HT-29 (cell line): ENCODE measurements at regions not wholly inside any gene's neighbourhood (a gene's known extent, or its start where the extent isn't known, plus 50 kb on each side); places are given as distances from the start of the nearest gene placed in this dataset.

Source experiments
- DNase-seq: peaks from one replicate; pipeline ENCODE4 v3.0.0-alpha.2; 2015; ENCODE audit warnings: low spot score

DNA sequence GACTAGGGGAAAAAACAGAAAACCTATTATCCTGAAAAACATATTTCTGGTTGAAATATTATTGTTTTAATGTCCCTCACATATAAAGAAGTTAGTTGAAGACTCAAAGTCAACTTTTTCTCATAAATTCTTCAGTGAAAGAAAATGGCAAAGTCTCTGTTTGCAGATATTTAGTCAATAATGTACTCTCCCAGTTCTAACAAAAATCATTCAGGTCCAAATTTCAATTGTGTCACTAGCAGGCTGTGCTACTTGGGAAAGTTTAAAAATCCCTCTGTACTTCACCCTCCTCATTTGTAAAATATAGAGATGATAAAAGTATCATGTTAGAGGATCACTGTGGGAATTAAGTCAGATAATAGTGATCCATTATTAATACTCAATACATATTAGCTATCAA is 496.5 kb downstream of the FSCB start:
- DNase-seq: no peak

DNA sequence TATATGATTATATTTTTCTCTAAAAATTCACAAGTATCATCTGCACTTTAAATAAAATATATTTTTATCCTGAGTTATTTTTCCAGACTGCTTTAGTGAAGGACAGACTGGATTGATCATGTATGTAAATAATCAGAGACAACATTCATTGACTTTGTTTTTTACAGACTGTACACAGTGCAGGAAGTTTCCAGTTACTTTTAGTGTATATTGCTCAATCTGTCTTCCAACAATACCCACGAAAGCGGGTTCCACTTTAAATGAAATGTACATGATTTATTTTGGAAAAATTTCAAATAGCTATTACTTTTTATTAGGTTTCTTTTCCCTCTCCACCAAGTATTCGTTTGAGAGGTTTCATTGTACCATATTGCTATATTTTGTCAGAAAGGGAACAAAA is 497.0 kb downstream of the FSCB start:
- no peak for DNase-seq

DNA sequence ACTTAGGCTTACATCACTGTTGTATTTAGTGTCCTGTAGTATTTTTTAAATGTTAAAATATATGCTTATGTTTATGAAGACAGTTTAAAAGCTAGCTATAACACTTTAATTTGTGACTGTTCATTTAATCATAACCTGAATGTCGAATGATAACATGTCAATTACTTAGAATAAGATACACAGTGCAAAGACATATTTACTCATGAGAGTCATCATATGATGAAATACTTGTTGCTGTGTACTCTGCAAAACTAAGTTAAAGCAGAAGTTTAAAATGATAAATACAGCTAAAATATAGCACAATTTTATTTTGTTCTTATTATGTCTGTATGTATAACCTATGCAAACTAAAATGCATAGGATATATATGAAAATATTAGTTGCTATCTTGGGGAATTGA is 497.4 kb downstream of the FSCB start:
- DNase-seq: no peak

DNA sequence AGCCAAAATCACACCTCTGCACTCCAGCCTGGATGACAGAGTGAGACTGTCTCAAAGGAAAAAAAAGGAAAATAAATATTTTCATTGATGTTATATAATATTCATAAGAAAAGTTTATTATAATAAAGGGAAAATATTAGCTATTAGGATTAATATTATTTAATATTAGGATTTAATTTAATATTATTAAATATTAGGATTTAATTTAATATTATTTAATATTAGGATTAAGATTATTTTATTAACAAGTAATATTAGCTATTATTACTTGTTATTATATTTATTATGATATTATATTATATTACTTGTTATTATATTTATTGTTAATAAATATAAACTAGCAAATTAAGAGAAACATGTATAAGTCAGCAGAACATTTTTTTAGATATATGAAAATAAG is 518.1 kb downstream of the FSCB start:
- DNase-seq: no peak

DNA sequence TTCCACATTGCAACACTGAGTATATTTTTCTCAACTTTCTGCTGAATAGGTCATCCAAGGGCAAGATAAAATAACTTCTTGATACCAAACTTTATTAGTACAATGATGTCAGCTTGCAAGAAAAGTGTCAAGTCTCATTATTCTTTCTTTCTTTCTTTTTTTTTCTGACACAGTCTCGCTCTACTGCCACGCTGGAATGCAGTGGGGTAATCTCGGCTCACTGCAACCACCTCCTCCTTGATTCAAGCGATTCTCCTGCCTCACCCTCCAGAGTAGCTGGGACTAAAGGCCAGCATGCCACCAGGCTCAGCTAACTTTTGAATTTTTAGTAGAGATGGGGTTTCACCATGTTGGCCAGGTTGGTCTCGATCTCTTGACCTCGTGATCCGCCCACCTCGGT is 523.4 kb downstream of the FSCB start:
- no peak for DNase-seq

DNA sequence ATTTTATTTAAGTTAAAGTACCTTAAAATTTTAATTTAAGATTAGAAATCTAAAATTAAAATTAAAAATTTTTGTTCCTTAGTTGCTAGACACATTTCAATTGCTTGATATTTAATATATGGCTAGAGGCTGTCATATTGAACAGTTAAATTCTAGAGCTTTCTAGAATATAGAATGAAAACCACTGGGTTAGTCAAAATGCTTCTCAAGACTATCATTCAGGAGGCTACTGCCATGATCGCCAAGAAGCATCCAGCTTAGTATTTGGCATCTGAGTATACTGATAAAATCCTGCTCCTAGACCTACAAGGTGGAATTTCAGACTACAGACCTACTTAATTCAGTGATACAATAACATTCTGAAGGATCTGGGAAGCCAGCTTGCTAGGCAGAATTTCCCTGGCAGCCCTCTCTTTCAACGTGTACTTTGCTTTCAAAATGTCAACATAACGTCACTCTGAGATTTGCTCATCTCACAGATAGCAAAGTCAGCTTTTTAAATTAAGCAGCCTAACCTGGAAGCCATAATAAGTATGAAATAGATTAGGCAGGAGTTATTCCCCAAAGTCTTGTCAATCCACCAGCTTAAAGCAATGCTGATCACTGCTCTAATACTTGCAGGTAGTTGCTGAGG is 525.8 kb downstream of the FSCB start:
- DNase-seq: no peak

DNA sequence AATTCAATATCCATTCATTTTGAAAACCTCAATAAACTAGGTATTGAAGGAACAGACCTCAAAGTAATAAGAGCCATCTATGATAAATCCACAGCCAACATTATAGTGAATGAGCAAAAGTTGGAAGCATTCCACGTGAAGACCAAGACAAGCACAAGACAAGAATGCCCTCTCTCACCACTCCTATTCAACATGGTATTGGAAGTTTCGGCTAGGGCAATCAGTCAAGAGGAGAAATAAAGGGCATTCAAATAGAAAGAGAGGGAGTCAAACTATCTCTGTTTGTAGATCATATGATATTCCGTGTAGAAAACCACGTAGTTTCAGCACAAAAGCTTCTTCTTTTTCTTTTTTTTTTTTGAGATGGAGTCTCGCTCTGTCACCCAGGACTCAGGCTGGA is 550.3 kb downstream of the FSCB start:
- no peak for DNase-seq

DNA sequence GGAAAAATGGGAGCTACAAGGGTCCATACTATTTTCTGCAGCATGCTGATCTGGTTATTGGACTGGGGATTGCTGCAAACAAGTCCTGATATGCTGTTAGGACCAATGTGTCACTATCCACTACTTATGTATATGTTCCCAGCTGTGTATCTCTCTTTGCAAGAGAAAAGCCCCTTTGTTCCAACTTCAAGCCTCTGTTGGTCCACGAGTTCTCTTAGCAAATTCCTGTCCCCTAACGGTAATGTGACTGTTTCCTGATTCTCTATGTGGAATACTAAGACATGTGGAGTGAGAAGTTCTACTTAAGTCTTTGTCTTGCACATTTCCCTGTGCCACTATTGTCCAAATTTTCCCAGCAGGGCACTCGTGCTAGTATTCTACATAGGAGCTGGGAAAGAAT is 557.7 kb downstream of the FSCB start:
- DNase-seq: no peak

DNA sequence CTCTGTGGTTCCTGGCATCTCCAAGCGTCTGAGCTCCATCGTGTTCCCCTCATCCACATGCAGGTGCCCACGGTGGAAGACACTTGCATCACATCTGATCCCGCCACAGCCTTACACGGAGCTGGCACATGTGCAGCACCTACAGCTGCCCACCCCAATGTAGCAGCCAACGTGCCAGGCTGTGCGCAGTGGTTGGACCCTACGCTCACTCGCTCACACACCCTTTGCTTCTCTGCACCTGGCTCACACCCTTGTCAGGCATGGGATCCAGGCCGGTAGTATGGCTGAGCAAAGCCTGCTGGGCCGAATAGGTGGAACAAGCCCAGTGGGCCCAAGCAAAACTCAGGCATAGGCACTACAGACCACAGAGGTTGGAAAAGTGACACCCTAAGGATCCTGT is 567.2 kb downstream of the FSCB start:
- no peak for DNase-seq

DNA sequence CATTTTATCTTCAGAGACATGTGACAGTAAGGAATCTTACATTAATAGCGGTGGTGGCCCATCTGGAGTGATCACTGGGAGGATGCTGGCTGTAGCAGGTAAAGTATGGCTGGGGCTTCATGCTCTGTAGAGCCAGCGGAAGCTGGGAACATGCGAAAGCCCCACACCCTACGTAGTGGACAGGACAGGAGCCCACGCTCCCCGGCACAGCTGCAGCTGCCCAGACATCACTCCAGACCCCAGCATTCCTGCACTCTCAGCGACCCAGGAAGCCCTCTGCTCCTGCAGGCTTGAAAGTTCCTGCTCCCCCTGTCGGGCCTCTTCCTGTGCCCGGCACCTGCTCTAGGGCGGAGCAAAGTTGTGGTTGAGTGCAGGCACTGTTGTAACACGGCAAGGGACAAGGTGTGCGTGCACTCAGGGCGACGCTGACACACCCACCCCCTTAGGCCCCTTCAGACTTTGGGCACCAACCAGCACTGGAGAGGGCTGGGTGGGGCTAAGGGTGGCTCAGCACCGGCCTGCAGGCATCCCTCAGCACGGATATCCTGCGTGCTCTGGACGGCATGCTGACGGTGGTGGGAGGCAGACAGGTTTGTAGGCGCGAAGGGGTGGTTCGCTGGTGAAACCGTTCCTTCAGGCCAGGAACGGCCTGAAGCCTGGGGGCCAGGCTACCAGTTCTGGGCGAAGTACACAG is 568.3 kb downstream of the FSCB start:
- DNase-seq: no peak

DNA sequence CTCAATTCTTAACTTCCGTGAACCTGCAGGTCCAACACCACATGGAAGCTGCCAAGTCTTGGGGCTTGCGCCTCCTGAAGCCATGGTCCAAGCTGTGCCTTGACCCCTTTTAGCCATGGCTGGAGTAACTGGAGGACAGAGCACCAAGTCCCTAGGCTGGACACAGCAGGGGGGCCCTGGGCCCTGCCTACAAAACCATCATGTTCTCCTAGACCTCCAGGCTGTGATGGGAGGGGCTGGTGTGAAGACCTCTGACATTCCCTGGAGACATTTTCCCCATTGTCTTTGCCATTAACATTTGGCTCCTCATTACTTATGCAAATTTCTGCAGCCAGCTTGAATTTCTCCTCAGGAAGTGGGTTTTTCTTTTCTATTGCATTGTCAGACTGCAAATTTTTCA is 570.1 kb downstream of the FSCB start:
- DNase-seq: no peak

DNA sequence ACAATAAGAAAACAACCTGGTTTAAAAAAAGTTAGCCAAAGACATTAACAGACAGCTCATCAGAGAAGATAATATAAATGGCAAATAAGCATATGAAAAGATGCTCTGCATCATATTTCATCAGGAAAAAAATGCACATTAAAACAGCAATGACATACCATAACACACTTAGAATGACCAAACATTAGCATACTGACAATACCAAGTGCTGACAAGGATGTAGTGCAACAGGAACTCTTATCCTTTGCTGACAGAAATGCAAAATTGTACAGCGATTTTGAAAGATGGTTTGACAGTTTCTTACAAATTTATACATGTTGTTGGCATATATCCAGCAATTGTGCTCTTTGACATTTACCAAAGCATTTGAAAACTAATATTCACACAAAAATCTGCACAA is 573.0 kb downstream of the FSCB start:
- DNase-seq: no peak

DNA sequence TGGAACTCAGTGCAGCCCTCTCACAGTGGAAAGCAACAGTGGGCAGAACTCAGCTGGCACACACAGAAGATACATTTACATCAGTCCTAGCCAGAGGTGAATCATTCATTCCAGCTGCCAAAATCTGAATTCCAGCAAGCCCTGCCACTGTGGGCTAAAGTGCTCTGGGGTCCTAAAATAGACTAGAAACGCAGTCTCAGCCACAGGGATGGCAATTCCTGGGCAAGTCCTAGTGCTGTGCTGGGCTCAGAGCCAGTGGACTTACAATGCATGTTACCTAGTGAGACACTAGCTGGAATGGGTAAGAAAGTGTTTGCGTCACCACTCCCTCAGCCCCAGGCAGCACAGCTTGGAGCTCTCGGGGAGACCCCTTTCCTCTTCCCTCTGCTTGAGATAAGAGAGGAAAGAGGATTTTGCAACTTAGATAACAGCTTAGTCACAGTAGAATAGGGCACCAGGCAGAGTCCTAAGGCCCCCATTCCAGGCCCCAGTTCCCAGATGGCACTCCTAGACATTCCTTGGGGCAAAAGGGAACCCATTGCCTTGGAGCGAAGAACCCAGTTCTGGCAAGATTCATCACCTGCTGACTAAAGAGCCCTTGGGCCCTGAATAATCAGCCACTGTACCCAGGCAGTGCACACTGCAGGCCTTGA is 592.9 kb downstream of the FSCB start:
- no peak for DNase-seq

DNA sequence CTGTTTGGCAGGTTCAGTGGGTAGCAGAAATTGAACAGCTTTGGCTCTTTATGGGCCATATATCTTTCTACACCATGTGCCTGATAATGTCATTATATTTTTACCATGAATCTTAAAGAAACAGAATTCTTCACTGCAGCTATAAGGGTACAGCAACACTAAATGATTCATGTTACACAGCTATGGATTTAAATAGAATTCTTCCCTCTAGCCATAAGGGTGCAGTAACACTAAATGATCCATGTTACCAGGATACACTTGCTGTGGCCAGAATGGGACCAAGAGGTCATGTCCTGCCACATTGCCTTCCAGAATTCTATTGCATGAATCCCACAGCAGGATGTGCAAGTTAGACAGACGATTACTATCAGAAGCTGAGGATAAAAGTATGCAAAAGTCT is 603.9 kb downstream of the FSCB start:
- DNase-seq: peak; percentile 2

DNA sequence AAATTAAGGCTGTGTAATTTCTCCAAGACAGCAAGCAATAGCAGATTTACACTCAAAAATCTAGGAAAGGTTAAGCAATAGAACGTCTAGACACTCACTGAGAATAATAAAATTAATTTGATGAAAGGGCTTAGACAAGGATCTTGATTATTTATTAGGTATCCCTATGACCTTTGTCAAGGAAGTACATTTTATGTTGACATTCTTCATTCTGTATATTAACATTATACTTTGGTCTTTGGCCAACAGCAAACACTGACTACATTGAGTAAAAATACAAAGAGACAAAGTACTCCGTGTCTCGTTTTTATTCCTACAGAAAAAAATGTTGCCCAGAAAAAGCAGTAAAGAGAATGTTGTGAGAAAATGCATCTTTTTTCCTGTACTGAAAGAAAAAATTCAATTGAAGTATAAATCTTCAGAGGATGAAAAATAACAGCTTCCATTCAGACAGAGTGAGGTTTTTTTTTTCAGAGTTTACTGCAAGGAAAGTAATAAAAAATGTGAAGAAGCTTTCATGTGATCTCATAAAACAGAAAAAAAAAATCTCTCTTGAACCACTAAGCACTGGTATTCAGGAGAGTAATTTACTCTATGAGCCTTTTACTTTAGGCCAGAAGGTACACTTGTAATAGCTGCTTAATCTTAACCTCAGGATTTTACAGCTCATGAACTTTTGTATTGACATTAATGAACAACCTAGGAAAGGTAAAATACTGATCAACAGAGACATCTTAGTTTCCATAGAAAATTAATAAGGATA is 605.0 kb downstream of the FSCB start:
- peak; percentile 38 for DNase-seq

DNA sequence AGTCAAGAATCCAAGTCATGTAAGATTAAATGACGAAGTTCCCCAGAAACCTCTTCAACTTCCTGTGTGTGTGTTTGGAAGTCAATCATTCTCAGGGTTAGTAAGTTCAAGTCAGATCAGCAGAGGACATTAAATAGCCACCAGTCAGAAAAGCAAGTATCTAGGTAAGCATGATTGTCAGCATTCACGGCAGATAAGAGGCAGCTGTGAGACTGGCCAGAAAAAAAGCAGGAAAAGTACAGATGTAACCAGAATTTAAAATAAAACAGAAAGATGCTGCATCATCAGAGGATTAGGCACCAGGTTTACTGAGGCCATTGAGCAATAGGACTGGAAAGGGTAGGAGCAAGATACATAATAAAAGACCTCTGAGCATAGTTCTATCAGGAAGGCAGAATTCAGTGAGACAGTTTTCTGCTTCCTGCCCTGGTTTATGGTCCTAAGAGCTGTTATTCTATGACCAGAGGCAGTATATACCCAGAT is 606.9 kb downstream of the FSCB start:
- DNase-seq: peak; percentile 13

DNA sequence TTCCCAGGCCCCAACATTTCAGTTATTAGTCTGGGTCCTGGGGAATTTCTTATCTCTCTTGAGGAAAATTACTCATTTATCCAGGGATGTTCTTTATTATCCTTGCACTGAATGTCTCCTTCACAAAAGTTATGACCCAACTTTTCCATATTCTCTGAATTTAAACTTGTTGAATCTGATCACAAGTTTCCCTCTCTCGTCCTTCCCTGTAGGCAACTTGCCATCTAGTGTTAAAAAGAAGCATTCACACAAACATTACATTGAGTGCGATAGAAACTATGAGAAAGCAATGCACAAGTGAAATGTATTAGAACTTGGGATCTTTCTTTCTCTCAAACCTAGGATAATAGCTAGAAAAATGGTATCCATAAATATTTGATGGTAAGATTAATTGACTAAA is 608.4 kb downstream of the FSCB start:
- peak; percentile 14 for DNase-seq

DNA sequence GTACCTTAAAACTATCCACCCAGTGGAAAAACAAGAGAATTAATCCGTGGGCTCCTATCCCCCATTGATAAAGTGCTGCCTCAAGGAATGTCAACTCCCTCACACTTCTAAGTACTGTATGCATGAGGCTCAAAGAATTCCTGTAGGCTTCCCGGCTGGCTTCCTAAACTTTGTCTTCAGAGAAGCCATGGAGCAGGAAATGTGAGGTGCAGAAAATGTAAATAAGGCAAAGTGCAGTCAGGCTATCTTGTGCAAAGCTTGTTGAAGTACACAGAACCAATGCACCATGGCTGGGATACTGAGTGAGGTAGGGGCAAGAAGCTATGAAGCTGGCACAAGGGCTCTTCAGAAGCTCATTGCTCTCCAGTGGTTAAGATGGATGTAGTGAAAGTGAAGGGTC is 611.0 kb downstream of the FSCB start:
- DNase-seq: peak; percentile 46

DNA sequence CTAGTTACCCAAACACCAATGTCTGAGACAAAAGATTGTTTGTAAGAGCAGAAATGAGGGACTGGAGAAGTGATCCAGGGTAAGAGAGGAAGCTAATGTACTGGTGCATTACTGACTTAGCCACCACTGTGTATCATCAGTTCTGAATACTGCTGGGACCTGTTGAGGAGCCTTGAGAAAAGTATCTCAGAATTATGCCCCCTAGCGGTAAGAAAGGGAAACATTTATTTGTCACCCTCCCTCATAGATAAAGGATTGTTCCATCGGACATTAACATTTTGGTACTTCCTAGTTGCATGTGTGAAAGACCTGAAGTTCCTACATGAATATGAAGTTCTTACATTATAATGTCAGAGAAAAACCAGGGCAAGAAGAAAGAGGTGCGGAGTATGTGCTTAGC is 612.5 kb downstream of the FSCB start:
- DNase-seq: peak; percentile 6

DNA sequence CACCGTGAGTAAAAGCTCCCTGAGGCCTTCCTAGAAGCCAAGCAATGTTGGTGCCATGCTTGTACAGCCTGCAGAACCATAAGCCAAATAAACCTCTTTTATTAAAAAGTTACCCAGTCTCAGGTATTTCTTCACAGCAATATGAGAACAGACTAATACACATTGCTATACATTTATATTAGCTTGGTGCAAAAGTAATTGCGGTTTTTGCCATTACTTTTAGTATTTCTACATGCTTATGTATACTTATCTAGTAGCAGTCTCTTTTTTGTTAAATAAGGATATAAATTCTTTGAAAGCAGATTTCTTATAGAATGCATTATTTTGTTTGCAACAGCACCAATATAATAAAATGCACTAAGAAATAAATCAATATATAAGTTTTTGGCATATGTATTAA is 619.6 kb downstream of the FSCB start:
- DNase-seq: no peak

DNA sequence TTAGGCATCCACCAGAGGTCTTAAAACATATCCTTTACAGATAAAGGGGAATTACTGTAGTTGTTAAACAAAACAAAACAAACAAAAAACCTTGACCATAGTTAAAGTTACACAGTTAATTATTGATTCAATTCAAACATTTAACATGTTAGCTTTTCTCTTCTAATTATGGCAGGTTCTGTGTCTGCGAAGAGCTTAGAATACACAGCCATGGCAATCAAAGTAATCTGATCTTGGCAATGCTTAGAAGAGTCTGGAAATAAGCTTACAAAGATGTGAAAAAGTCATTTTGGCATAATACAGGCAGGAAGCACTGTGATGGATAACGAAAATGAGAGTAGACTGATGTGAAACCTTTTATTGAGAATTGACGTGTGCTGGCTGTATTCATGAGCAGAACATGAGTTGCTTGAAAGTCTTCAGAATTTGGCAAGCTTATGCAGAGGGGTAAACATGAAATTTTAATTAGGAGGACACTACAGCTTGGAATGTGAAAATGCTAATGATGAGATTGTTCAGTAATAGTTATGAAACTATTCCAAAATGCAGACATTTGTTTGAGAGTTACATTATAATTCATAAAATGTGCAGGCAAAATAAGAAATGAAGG is 629.6 kb downstream of the FSCB start:
- no peak for DNase-seq
